NCI-H82 (cell line): ENCODE measurements at regions not wholly inside any gene's neighbourhood (a gene's known extent, or its start where the extent isn't known, plus 50 kb on each side); places are given as distances from the start of the nearest gene placed in this dataset.
A peak's percentile ranks its signal among the peaks of the same experiment; 100 is the strongest.
"Not testable (repeated sequence)": the region's sequence is repeated elsewhere in the genome, so short reads cannot be mapped to it uniquely, and the experiment has no call there.

Experiments
- DNase-seq: peaks from one replicate; lab custom pipeline; 2025; lab: John Stamatoyannopoulos, UW

DNA sequence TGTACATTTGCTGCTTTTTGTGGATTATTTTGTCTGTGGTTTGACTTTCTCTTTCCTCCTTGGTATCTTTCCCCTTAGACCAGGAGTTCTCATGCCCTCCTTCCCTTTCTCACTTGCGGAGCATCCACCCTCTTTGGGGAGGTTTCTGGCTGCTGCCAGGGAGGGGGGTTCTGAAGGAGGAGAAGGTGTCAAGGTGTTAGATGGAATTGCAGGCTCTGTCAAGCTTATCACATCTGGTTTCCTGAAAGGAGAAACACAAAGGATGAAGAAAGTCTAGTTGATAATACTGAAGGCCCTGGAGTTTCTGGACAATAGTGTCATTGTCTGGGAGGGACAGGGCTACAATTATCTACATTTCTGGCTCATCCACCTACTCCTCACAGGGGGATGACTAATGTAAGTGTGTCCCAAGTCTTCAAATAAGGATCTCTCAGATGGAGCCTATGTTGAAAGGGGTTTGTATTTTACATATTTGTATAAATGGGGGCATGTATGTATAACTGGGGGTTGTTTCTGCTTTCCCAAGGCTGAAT lies 217.3 kb upstream of the CCDC196 start:
- no peak for DNase-seq

GRCh38 chr14:66272221-66272620 lies 213.9 kb upstream of the CCDC196 start:
- no peak for DNase-seq

GRCh38 chr14:66273261-66273832 lies 212.8 kb upstream of the CCDC196 start:
- no peak for DNase-seq

GRCh38 chr14:66278418-66278817 lies 207.8 kb upstream of the CCDC196 start:
- not testable (repeated sequence) for DNase-seq

GRCh38 chr14:66281036-66281776 lies 205.0 kb upstream of the CCDC196 start:
- DNase-seq, result no peak

GRCh38 chr14:66284346-66284745 lies 201.8 kb upstream of the CCDC196 start:
- DNase-seq, result no peak

GRCh38 chr14:66288511-66288910 lies 197.7 kb upstream of the CCDC196 start:
- DNase-seq, result no peak

GRCh38 chr14:66291756-66292155 lies 194.4 kb upstream of the CCDC196 start:
- DNase-seq, result no peak

DNA sequence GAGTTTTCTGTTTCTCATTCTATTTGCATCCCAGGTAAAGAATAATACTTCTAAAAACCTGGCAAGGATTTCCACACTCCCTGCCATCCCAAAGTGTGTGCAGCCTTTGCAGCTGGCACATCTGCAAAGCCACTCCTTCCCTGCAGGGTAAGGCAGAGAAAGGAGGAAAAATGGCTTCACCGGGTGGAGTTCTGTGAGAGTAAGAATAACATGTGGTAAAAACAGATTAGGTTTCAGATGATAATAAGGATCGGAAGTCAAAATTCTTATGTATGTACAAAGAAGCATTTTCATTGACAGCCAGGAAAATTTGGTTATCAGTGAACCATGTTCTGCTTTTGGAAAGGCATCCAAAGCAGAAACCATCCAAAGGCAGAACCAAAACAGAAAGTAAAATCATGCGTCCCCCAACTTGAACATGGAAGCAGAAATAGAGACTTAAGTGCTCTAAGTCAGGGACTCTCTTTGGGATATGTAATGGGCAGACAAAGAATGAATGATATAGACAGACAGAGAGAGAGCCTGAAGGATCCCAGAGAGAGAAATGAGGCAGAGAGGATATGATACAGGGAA lies 192.6 kb upstream of the CCDC196 start:
- no peak for DNase-seq

DNA sequence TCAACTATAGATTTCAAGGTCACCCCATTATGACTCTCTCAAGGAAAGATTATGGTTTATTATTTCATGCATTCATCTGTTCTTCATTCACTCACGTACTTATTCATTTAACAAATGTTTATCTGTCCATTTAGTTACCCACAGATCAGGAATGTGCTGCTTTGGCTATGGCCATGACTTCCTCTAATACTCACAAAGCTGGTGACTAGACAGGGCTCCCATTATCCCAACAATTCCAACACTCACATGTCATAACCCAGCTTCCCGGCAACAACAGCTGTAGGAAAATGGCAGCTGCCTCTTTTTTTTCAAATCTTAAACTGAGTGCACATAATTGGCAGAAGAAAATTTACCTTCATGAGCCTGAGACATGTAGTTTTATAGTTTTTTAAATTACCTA lies 190.8 kb upstream of the CCDC196 start:
- DNase-seq, result no peak

GRCh38 chr14:66300886-66301285 lies 185.3 kb upstream of the CCDC196 start:
- no peak for DNase-seq

- no peak for DNase-seq
Observed at GRCh38 chr14:66306101-66306500, 180.1 kb upstream of the CCDC196 start.

DNA sequence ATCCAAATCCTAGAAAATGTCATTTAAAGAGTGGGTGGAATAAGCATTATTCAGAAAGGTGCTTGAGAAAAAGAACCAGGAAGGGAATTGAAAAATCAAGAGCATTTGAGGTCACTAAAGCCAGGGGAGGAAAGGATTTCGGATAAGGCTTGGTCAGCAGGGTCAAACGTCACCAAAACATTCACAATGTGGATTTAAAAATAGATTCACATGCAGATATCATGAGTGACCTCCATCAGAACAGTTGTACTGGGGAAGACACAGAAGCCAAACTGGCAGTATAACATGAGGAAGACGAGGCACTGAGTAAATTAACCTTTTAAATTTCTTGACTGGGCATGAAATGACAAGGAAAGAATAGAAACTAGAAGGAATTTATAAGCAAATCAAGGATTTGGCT lies 175.1 kb upstream of the CCDC196 start:
- DNase-seq, result no peak

- no peak for DNase-seq
Observed at GRCh38 chr14:66311990-66312389, 174.2 kb upstream of the CCDC196 start.

- no peak for DNase-seq
Observed at GRCh38 chr14:66312451-66312850, 173.7 kb upstream of the CCDC196 start.

DNA sequence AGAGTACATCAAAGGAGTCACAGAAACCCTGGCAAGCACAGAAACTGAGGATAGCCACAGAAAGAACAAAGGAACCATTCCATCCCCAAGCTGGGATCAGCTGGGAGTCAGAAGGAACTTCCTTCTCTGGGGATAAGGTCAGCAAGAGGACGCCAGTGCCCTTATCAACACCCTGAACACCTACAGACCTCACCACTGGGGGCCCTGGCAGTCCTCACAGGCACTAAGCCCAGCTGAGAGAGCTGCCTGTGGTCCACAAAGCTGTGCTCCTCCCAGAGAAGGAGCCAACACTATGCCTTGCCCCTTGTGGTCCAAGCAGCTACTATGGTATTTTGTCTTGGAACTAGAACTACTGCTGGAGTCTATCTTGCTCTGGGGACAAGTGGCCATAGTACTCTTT lies 171.1 kb upstream of the CCDC196 start:
- no peak for DNase-seq

DNA sequence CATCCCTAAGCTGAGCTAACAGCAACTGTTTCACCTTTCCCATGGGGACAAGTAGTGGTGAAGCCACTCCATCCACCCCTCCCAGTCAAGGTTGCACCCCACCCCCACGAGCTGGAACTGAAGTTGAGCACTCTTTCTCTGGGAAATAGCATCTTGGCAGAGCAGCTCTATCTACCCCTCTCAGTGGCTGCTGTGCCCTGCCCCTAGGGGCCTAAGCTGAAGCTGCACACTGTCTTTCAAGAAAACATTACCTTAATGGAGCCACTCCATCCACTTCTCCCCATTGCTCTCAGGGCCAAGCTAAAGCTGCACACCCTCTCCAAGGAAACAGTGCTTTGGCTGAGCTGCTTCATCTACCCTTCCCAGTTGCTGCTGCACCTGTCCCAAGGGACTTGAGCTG lies 170.6 kb upstream of the CCDC196 start:
- no peak for DNase-seq

DNA sequence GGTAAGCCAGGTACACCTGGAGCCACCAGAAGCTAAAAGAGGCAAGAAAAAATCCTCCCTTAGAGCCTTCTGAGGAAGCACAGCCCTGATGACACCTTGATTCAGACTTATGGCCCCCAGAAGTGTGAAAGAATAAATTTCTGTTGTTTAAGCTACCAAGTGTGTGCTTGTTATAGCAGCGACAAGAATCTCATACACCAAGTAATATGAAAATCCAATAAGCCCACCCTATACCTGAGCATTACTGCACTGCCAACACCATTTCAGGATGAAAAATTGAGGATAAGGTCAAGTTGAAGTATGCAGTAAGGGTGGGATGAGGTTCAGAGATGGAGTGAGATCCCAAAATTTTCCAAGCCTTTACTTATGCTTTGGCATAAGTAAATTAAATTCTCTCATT lies 163.6 kb upstream of the CCDC196 start:
- no peak for DNase-seq

DNA sequence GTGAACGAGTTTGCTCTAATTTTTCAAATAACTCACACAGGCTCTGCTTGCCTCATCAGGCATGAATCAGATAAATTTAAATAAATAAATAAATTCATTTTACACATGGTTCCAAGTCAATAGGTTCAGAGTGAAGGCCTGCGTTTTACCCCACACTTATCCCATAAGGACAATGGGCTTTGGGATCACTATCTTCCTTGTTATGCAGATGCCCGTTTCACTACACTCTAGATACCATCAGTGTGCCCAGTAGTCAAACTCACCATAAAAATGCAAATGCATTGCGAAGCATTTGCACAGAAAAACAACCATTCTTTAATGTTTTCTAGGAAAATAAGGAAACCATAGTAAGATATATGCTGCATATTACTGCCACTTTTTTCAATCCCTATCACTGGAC lies 155.9 kb upstream of the CCDC196 start:
- DNase-seq, result no peak

GRCh38 chr14:66330916-66331315 lies 155.3 kb upstream of the CCDC196 start:
- DNase-seq, result no peak

DNA sequence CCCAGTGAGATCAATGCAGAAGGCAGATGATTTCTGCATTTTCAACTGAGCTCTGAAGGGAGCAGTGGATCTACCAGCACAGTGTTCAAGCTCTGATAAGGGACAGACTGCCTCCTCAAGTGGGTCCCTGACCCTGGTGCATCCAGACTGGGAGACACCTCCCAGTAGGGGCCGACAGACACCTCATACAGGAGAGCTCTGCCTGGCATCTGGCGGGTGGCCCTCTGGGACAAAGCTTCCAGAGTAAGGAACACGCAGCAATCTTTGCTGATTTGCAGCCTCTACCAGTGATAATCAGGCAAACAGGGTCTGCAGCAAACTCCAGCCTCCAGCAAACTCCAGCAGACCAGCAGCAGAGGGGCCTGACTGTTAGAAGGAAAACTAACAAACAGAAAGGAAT lies 152.9 kb upstream of the CCDC196 start:
- not testable (repeated sequence) for DNase-seq

DNA sequence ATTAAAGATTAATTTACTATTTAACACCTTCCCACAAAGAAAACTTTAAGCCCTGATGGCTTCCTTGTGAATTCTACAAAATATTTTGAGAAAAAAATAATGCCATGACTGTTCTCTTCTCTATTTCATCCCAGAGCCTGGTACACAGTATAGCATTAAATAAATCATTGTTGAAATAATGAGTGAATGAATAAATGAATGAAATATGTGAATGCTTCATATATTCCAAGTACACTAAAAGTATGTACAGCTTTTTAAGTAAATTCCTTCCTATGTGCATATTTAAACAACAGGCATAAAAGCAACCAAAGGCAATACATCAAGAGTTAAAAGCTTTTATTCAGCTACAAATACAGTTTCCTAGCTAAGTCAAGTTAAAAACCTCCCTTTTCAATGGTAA lies 144.9 kb upstream of the CCDC196 start:
- DNase-seq, result no peak

- peak; percentile 81 for DNase-seq
Observed at GRCh38 chr14:66345986-66346385, 140.2 kb upstream of the CCDC196 start.
